ENCODE measurements at regions not wholly inside any gene's neighbourhood (a gene's known extent, or its start where the extent isn't known, plus 50 kb on each side); places are given as distances from the start of the nearest gene placed in this dataset.

DNA sequence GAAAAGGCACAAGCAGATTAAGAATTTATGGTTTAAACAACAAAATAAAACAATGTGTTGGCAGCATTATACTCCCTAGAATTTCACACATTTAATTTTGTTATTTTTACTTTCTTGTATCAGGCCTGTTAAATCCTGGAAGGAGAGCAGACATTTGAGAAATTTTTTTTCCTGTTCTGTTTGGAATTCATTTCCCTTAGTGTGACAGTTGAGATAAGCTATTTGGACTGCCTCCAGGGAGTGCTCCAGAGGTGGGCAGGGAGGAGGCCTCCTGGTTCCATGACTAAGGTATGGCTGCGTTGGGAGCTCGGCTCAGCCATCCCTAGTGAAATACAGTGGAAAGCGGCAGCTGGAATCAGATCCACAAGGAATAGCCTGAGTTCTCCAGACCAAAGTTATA, 185.7 kb downstream of the KCNRG start:
- H2AK9ac ChIP-seq (replicated peaks; ENCODE audit: low read depth, low read length, poor library complexity), result no peak overlapping the region
- H3K18ac ChIP-seq (ENCODE audit: low read depth, low read length), result no peak overlapping the region
- H3K14ac ChIP-seq (replicated peaks; ENCODE audit: low read depth, low read length), result no peak overlapping the region
- TF ChIP-seq MAFK (IDR thresholded peaks at IDR 0.05; ENCODE audit: low read depth, low read length) (no peak), NFE2L2 (IDR thresholded peaks at IDR 0.05; ENCODE audit: low read depth, low read length) (no peak), CEBPB (IDR thresholded peaks at IDR 0.05; ENCODE audit: low read depth, low read length) (no peak), RAD21 (IDR thresholded peaks at IDR 0.05; ENCODE audit: low read length) (no peak), MXI1 (IDR thresholded peaks at IDR 0.05; ENCODE audit: borderline replicate concordance, low read depth, low read length) (no peak), BHLHE40 (IDR thresholded peaks at IDR 0.05; ENCODE audit: low read depth, low read length) (no peak), SMC3 (IDR thresholded peaks at IDR 0.05; ENCODE audit: low read depth, low read length) (no peak), POLR2A (IDR thresholded peaks at IDR 0.05; ENCODE audit: low read depth, low read length) (no peak)
- TF ChIP-seq, protein P1, sequence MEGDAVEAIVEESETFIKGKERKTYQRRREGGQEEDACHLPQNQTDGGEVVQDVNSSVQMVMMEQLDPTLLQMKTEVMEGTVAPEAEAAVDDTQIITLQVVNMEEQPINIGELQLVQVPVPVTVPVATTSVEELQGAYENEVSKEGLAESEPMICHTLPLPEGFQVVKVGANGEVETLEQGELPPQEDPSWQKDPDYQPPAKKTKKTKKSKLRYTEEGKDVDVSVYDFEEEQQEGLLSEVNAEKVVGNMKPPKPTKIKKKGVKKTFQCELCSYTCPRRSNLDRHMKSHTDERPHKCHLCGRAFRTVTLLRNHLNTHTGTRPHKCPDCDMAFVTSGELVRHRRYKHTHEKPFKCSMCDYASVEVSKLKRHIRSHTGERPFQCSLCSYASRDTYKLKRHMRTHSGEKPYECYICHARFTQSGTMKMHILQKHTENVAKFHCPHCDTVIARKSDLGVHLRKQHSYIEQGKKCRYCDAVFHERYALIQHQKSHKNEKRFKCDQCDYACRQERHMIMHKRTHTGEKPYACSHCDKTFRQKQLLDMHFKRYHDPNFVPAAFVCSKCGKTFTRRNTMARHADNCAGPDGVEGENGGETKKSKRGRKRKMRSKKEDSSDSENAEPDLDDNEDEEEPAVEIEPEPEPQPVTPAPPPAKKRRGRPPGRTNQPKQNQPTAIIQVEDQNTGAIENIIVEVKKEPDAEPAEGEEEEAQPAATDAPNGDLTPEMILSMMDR (conservative IDR thresholded peaks at IDR 0.05; ENCODE audit: low read depth, low read length), result no peak
- TF ChIP-seq, protein P2, sequence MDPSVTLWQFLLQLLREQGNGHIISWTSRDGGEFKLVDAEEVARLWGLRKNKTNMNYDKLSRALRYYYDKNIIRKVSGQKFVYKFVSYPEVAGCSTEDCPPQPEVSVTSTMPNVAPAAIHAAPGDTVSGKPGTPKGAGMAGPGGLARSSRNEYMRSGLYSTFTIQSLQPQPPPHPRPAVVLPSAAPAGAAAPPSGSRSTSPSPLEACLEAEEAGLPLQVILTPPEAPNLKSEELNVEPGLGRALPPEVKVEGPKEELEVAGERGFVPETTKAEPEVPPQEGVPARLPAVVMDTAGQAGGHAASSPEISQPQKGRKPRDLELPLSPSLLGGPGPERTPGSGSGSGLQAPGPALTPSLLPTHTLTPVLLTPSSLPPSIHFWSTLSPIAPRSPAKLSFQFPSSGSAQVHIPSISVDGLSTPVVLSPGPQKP (IDR thresholded peaks at IDR 0.05; ENCODE audit: borderline replicate concordance, low read depth, low read length), result no peak
- no peak overlapping the region for H3K56ac ChIP-seq (ENCODE audit: extremely low read depth, insufficient read depth, low read length)
- H3K4me3 ChIP-seq (ENCODE audit: insufficient read depth, low read depth, low read length), result no peak overlapping the region
- no peak overlapping the region for H4K8ac ChIP-seq (ENCODE audit: low read depth in 2 of 2, low read length in 2 of 2)
- BruUV-seq (replicated peaks), result no TSS peak
- 59% methylated on average over 2 of the region's 3 CpGs; no CpG with 5 or more reads in 1 of the 2 experiments for WGBS, 2 experiments (ENCODE audit: extremely low coverage in 2 of 2, insufficient read length in 1 of 2)
- dilution Hi-C loops (cut with HindIII; ENCODE audit: low sequenced_read_pairs, unreplicated experiment) (no loop called here), intact Hi-C loops (cut with micrococcal nuclease) (no loop called here), in situ Hi-C loops (cut with MboI; ENCODE audit: low sequenced_read_pairs) (no loop called here)
- H4K20me1 ChIP-seq (ENCODE audit: insufficient read depth, low read length), result no peaks in the 10 kb centered on the region
- no peak overlapping the region for H3K4me2 ChIP-seq (ENCODE audit: low read depth, low read length)
- ATAC-seq (ENCODE audit: low read depth) (no peak; the same call in 1 of the 2 replicates), DNase-seq (no peak)
- H3K36me3 ChIP-seq (ENCODE audit: control insufficient read depth, insufficient read depth, low read length), result no peaks in the 10 kb centered on the region
- no peaks in the 10 kb centered on the region for H3K9me3 ChIP-seq (ENCODE audit: control insufficient read depth, insufficient read depth, low read length)
- peaks cover 7% of the 10 kb centered on the region; the same call in 1 of the 2 replicates for H3K27me3 ChIP-seq (ENCODE audit: control insufficient read depth, insufficient read depth, low read length)
- no peak overlapping the region for H4K91ac ChIP-seq (ENCODE audit: insufficient read depth, low read depth, low read length)
- no peaks in the 10 kb centered on the region for H3K9me1 ChIP-seq (ENCODE audit: insufficient read depth, low read length)
- H3K9ac ChIP-seq (ENCODE audit: low read depth, low read length), result no peak overlapping the region
- no peak overlapping the region for H2AK5ac ChIP-seq (ENCODE audit: low read depth, low read length)
- H3K27ac ChIP-seq (ENCODE audit: insufficient read depth, low read length), result no peak overlapping the region
- H2BK15ac ChIP-seq (ENCODE audit: low read depth, low read length), result no peak overlapping the region
- CTCF ChIA-PET, result no interaction called here
- no peak overlapping the region for H2BK20ac ChIP-seq (ENCODE audit: low read depth, low read length)
- H3K4ac ChIP-seq (ENCODE audit: low read depth, low read length), result no peak overlapping the region
- no peaks in the 10 kb centered on the region for H3K4me1 ChIP-seq (ENCODE audit: control insufficient read depth, insufficient read depth, low read length)
- POLR2A ChIA-PET (ENCODE audit: unreplicated experiment), result no interaction called here
- no peaks in the 10 kb centered on the region for H3K79me1 ChIP-seq (ENCODE audit: low read depth in 1 of 2, low read length in 2 of 2)
- H2AFZ ChIP-seq (replicated peaks; ENCODE audit: low read length, poor library complexity), result no peak overlapping the region
- no peak overlapping the region for H2BK5ac ChIP-seq (ENCODE audit: low read depth, low read length, poor library complexity, severe bottlenecking)
- H2BK120ac ChIP-seq (ENCODE audit: low read depth, low read length), result no peak overlapping the region
- H3K23ac ChIP-seq (ENCODE audit: low read depth, low read length), result no peak overlapping the region
- H4K5ac ChIP-seq (ENCODE audit: low read depth, low read length), result no peak overlapping the region
